Adrenal gland (tissue), 5 donors: ENCODE measurements at regions not wholly inside any gene's neighbourhood (a gene's known extent, or its start where the extent isn't known, plus 50 kb on each side); places are given as distances from the start of the nearest gene placed in this dataset.

ENCODE experiments used
- POLR2A ChIP-seq, 2 donors: fragments of 450-650 bp; IDR thresholded peaks; one replicate each; pipeline ENCODE4 v1.6.1; 2017; ENCODE audit warnings: antibody characterized with exemption in 2 of 2, mild to moderate bottlenecking in 2 of 2, moderate library complexity in 1 of 2
- TF ChIP-seq, protein P1 (sequence below), 6 experiments: fragments of 450-650 bp in 4 of 6; fragments of 200-600 bp in 2 of 6; sonication (generic) in 1 of 6; IDR thresholded peaks; 1 replicate in 5 of 6; 2 replicates in 1 of 6; pipeline versions ENCODE4 v1.5.1 to v1.8.0; 2016 to 2021; ENCODE audit warnings: antibody characterized with exemption in 6 of 6, mild to moderate bottlenecking in 2 of 6, moderate library complexity in 1 of 6
- donor health status: DM: no; HTN: no; CAD: no.

DNA sequence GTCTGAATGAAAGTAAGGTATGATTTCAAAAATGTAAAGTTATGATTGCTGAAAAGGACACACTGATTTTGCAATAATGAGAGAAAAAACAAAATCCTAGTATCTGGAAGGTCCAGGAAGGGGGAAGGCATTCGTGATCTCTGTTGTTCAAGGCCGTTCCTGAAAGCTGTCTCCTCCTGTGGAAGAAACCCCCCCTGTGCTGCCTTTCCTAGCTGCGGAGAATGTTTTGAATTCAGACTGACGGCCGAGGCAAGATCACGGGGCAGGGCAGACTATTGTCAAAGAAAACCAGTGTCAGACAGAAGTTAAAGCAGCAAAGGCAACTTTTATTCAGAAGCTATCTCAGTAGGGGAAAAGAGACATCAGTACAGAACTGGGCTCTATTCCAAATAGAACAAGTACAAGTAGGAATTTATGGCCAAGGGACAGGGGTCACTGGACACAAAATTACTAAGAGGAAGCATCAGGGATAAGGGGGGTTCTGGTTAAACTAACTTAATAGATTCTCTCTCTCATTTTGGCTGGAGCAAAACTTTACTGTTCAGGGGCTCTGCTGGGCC, 61.9 kb upstream of the IGFBPL1 start:
- TF ChIP-seq, protein P1, sequence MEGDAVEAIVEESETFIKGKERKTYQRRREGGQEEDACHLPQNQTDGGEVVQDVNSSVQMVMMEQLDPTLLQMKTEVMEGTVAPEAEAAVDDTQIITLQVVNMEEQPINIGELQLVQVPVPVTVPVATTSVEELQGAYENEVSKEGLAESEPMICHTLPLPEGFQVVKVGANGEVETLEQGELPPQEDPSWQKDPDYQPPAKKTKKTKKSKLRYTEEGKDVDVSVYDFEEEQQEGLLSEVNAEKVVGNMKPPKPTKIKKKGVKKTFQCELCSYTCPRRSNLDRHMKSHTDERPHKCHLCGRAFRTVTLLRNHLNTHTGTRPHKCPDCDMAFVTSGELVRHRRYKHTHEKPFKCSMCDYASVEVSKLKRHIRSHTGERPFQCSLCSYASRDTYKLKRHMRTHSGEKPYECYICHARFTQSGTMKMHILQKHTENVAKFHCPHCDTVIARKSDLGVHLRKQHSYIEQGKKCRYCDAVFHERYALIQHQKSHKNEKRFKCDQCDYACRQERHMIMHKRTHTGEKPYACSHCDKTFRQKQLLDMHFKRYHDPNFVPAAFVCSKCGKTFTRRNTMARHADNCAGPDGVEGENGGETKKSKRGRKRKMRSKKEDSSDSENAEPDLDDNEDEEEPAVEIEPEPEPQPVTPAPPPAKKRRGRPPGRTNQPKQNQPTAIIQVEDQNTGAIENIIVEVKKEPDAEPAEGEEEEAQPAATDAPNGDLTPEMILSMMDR (IDR thresholded peaks at IDR 0.05): no peak
- TF ChIP-seq POLR2A (IDR thresholded peaks at IDR 0.05): no peak
